ENCODE measurements at regions not wholly inside any gene's neighbourhood (a gene's known extent, or its start where the extent isn't known, plus 50 kb on each side); places are given as distances from the start of the nearest gene placed in this dataset.

DNA sequence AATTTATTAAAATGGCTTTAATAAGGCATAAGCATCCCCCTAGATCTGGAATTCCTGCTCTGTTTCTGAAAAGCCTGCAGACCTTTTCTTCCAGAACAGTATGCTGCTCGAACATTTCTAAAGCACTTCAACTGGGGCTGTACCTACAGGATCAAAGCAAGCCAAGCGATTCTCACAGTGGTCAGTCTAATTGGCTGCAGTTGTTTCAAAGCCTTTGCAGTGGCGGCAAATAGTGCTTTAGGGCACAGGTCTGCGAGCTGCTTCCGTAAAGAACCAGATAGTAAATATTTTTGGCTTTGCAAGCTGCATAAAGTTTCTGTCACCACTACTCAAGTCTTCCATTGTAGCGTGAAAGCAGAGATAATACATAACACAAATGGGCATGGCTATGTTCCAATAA is 88.9 kb upstream of the FBXL4 start:
- DNase-seq = no peak

DNA sequence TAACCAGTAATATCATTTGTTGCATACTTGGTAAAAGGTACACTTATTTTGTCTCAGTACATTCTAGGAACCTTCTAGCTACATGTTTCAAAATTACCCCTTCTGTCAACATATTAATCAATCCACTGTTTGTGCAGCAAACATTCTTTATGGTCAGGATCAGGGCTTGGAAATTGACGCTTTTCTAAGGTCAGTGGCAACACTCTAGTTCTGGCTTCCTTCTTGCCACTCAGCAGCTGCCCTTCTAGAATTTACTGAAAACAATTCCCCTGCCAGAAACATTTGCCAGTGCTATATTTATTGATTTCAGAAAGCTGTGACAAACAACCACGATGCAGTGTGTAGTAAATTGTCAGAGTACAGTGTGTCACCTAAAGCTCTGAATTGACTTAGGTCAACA is 84.7 kb upstream of the FBXL4 start:
- DNase-seq = no peak

- no peak for DNase-seq
These were observed 84.2 kb upstream of the FBXL4 start for GRCh38 chr6:99031957-99032356.

GRCh38 chr6:99030915-99031314 is 83.2 kb upstream of the FBXL4 start:
- DNase-seq = no peak

DNA sequence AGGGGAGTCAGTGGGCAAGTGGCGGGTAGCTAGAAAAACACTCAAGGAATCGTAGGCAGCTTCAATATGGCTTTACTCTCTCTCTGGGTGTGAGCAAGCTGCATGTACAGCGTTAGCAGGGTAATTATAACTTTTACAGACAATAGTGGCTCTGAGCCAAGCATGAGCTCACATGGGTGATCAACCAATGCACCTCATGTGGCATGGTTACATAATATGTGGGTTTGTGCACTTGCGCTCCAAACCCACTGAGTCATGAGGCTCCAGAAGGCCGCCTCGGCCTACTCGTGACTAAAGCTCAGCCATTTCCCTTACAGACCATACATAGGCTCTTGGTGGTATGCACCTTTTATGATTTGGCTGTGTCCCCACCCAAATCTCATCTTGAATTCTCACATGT is 78.4 kb upstream of the FBXL4 start:
- DNase-seq = no peak

DNA sequence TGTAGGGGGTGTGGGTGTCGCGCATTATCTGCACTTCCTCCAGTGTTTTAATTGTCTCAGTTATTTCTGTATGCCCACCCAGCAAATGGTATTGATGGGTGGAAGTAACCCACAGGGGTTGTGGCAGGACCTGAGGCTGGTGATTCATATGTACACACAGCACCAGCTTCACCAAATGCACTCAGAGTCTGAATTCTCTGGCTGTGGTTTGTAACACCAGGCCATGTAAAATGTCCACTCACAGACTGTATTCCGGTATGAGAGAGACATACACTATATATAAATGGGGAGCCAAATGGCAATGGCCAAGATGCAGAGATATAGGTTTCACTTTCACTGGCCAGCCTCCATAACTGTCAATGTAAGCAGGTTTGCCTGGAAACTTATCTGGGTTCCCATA is 76.3 kb upstream of the FBXL4 start:
- DNase-seq = no peak

DNA sequence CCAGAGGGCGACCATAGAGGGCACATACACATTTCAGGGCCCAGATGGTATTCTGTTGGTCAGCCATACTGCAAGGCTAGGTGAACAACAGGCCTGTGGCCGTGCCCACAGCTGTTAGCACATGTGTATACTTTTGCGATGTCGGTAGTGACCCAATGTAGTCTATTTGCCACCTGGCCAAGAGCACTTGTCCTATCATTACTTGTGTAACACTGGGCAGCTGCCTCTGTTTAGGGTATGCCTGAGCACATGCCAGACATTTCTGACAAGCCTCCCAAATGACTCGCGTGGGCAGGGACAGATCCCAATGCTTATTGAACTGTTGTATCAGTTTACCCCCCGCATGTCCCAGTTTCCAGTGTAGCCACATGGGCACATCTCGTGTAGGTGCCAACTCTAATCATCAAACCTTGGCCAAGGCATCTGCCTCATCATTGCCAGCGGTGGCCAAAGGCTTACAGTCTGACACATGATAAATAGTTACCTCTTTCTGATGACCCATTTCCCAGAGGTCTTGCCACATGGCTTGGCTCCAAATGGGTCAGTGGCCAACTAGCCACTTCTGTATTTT is 74.4 kb upstream of the FBXL4 start:
- DNase-seq = no peak

DNA sequence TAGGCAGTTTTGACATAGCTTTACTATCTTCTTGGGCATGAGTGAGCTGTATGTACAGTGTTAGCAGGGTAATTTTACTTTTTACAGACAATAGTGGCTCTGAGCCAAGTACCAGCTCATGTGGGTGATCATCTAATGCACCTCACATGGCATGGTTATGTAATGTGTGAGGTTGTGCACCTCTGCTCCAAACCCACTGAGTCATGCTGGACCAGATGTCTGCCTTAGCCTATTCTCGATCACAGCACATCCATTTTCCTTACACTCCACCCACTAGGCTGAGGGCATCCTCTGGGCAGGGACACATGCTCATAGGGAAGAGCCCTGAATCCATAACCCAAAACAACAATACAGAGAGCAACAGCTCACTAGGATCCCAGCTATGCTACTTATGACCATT is 71.6 kb upstream of the FBXL4 start:
- no peak for DNase-seq

DNA sequence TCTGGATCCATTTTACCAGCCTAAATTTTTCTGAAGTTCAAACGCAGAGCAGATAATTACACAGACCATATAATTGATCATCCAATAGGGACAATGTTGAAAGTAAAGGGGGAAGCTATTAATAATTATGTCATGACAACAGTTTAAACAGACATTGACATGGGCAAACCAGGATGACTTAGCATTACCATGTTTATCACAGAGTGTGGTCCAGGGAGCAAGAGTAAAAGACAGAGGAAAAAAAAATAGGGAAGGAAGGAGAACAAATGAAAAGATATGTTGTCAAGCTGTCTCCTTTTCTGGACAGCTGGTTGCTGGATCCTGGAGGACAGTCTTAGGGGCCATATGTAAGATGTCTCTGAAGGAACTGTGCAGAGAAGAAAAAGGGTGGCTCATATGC is 69.4 kb upstream of the FBXL4 start:
- no peak for DNase-seq

- DNase-seq = no peak
These were observed 68.6 kb upstream of the FBXL4 start for GRCh38 chr6:99016355-99016754.

DNA sequence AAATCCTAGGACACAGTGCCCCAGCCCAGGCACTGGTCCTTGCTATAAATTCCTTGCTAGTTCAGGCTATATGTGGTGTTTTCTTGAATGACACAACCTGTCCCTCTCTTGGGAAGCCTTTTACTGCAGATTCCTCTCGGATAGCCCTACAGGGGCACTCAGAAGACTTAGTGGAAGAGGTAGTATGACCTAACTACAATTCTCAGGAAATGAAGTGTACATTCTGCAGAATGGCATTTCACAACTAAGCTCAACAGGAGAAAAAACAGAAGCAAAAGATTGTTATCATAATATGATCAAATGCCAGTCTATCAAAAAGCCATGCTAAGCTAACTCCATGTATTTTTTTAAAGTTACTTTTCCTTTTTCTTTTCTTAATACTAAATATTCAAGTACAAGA is 66.3 kb upstream of the FBXL4 start:
- DNase-seq = no peak

GRCh38 chr6:99013661-99014060 is 65.9 kb upstream of the FBXL4 start:
- no peak for DNase-seq

- no peak for DNase-seq
These were observed 65.4 kb upstream of the FBXL4 start for GRCh38 chr6:99013145-99013544.

DNA sequence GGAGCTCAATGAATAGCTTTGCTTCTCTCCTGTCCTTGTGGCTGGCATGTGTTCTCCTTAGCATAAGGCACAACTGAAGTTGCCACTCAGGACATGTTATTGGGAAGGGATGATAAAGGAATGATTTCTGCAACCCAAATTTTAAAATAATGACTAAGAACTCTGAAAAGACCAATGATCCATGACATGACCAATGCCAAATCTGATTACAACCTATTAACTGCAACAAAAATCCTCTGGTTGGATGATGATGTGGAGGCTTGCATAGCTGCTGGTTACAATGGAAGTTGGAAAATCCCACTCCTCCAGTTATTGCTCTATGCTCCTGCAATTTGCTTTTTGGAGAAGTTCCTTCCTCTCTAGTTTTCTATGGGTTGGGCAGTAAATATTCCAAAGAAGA is 63.4 kb upstream of the FBXL4 start:
- no peak for DNase-seq

GRCh38 chr6:99002831-99003230 is 55.1 kb upstream of the FBXL4 start:
- DNase-seq = no peak

DNA sequence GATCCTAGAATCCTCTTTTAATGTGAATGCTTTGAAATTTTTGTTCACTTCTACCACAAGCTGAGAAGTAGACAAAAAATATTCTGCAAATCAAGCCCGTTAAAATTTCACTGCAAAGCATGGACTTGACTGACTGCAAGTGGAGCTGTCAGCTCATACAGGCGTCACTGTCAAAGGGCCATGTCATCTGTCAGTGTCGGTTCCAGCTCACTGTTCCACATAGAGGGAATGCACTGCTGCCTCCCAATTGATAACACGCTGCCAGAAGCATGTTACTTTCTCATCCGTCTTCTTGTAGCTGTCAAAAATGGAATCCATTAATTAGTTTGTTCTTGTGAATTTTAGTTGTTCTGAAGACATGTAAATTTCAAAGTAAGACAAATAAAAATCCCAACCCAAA is 50.4 kb upstream of the FBXL4 start:
- DNase-seq = no peak

Measured in CD4-positive, alpha-beta T cell treated with Interleukin-4 for 1 hour (primary cell).